ENCODE measurements at regions not wholly inside any gene's neighbourhood (a gene's known extent, or its start where the extent isn't known, plus 50 kb on each side); places are given as distances from the start of the nearest gene placed in this dataset.

GRCh38 chr3:78049521-78049920 lies 1009.6 kb downstream of the ROBO2 start:
- no peak for DNase-seq (ENCODE audit: low read depth, low spot score)
- Histone ChIP-seq H3K4me2 (ENCODE audit: control insufficient read depth, extremely low read depth, insufficient read depth, low read depth, low read length) (no peak overlapping the region), H3K9me3 (ENCODE audit: control insufficient read depth, low read depth, low read length) (no peaks in the 10 kb centered on the region), H3K27ac (ENCODE audit: control insufficient read depth, insufficient read depth, low read length) (no peak overlapping the region), H3K4me3 (ENCODE audit: control insufficient read depth in 2 of 3, extremely low read depth in 1 of 3, insufficient read depth in 2 of 3, low read depth in 1 of 3, low read length in 3 of 3) (no peak overlapping the region), H3K9ac (ENCODE audit: control insufficient read depth, extremely low read depth, insufficient read depth, low read length) (no peak overlapping the region), H3K27me3 (ENCODE audit: control insufficient read depth, extremely low read depth, insufficient read depth, low read length) (no peaks in the 10 kb centered on the region), H4K20me1 (ENCODE audit: control insufficient read depth, extremely low read depth, insufficient read depth, low read length) (no peaks in the 10 kb centered on the region), H3K4me1 (ENCODE audit: control insufficient read depth, extremely low read depth, insufficient read depth, low read length) (no peaks in the 10 kb centered on the region), H3K36me3 (ENCODE audit: control insufficient read depth in 2 of 2, extremely low read depth in 1 of 2, insufficient read depth in 2 of 2, low read length in 2 of 2) (no peaks in the 10 kb centered on the region), H2AFZ (ENCODE audit: control insufficient read depth, low read length) (peak overlapping the region; percentile 45), H3K79me2 (ENCODE audit: control insufficient read depth, insufficient read depth, low read length) (no peaks in the 10 kb centered on the region), H3K9me1 (ENCODE audit: control insufficient read depth, extremely low read depth, insufficient read depth, low read length) (no peaks in the 10 kb centered on the region)
- dilution Hi-C loops (cut with MboI; ENCODE audit: extremely low pct_ligation_motif_present, low sequenced_read_pairs) = no loop called here
- no peak for TF ChIP-seq EZH2 (IDR thresholded peaks at IDR 0.05; ENCODE audit: low read length)
- no peak for TF ChIP-seq CTCF (optimal IDR thresholded peaks at IDR 0.05 in 1 of 3, IDR thresholded peaks at IDR 0.05 in 1 of 3, conservative IDR thresholded peaks at IDR 0.05 in 1 of 3; ENCODE audit: extremely low read depth in 1 of 3, insufficient read depth in 2 of 3, low read length in 3 of 3)
- no peak for FAIRE-seq

GRCh38 chr3:78050276-78051065 lies 1010.6 kb downstream of the ROBO2 start:
- no peak overlapping the region for H3K4me3 ChIP-seq (ENCODE audit: control insufficient read depth in 2 of 3, extremely low read depth in 1 of 3, insufficient read depth in 2 of 3, low read depth in 1 of 3, low read length in 3 of 3)
- DNase-seq (ENCODE audit: low read depth, low spot score) (no peak), FAIRE-seq (no peak)
- H3K36me3 ChIP-seq (ENCODE audit: control insufficient read depth in 2 of 2, extremely low read depth in 1 of 2, insufficient read depth in 2 of 2, low read length in 2 of 2) = no peaks in the 10 kb centered on the region
- H3K27me3 ChIP-seq (ENCODE audit: control insufficient read depth, extremely low read depth, insufficient read depth, low read length) = no peaks in the 10 kb centered on the region
- TF ChIP-seq EZH2 (IDR thresholded peaks at IDR 0.05; ENCODE audit: low read length) (no peak), CTCF (optimal IDR thresholded peaks at IDR 0.05 in 1 of 3, IDR thresholded peaks at IDR 0.05 in 1 of 3, conservative IDR thresholded peaks at IDR 0.05 in 1 of 3; ENCODE audit: extremely low read depth in 1 of 3, insufficient read depth in 2 of 3, low read length in 3 of 3) (no peak)
- no peaks in the 10 kb centered on the region for H3K79me2 ChIP-seq (ENCODE audit: control insufficient read depth, insufficient read depth, low read length)
- H4K20me1 ChIP-seq (ENCODE audit: control insufficient read depth, extremely low read depth, insufficient read depth, low read length) = no peaks in the 10 kb centered on the region
- H3K27ac ChIP-seq (ENCODE audit: control insufficient read depth, insufficient read depth, low read length) = no peak overlapping the region
- dilution Hi-C loops (cut with MboI; ENCODE audit: extremely low pct_ligation_motif_present, low sequenced_read_pairs) = no loop called here
- no peaks in the 10 kb centered on the region for H3K9me1 ChIP-seq (ENCODE audit: control insufficient read depth, extremely low read depth, insufficient read depth, low read length)
- no peak overlapping the region for H3K9ac ChIP-seq (ENCODE audit: control insufficient read depth, extremely low read depth, insufficient read depth, low read length)
- H2AFZ ChIP-seq (ENCODE audit: control insufficient read depth, low read length) = no peak overlapping the region
- H3K4me1 ChIP-seq (ENCODE audit: control insufficient read depth, extremely low read depth, insufficient read depth, low read length) = no peaks in the 10 kb centered on the region
- H3K4me2 ChIP-seq (ENCODE audit: control insufficient read depth, extremely low read depth, insufficient read depth, low read depth, low read length) = no peak overlapping the region
- no peaks in the 10 kb centered on the region for H3K9me3 ChIP-seq (ENCODE audit: control insufficient read depth, low read depth, low read length)

Data from keratinocyte (primary cell).